ENCODE measurements at regions not wholly inside any gene's neighbourhood (a gene's known extent, or its start where the extent isn't known, plus 50 kb on each side); places are given as distances from the start of the nearest gene placed in this dataset.

GRCh38 chr2:176493909-176494308 lies 224.7 kb downstream of the MTX2 start:
- intact Hi-C loops (cut with micrococcal nuclease; ENCODE audit: unreplicated experiment) = no loop called here
- DNase-seq (ENCODE audit: low read depth, low spot score) (no peak), ATAC-seq (no peak)
- H3K4me3 ChIP-seq (ENCODE audit: low read depth in 2 of 2, low read length in 2 of 2) = no peak overlapping the region
- in situ Hi-C loops (cut with HindIII; ENCODE audit: low pct_unique_long_range_greater_than_20kb, low sequenced_read_pairs) = no loop called here
- ChIA-PET CTCF (no interaction called here), POLR2A (no interaction called here)
- H3K27me3 ChIP-seq (ENCODE audit: control insufficient read depth, insufficient read depth, low read length) = no peaks in the 10 kb centered on the region
- BruUV-seq (replicated peaks) = no TSS peak
- H3K9me3 ChIP-seq (ENCODE audit: control insufficient read depth, insufficient read depth, low read depth, low read length) = no peaks in the 10 kb centered on the region
- no peak overlapping the region for H3K27ac ChIP-seq (ENCODE audit: low read length)
- no peaks in the 10 kb centered on the region for H3K4me1 ChIP-seq (ENCODE audit: control insufficient read depth, insufficient read depth, low read length)
- TF ChIP-seq SIN3A (IDR thresholded peaks at IDR 0.05; ENCODE audit: borderline replicate concordance, insufficient read depth, low read depth, low read length) (no peak), TCF7L2 (IDR thresholded peaks at IDR 0.05; ENCODE audit: low read depth, low read length) (no peak)
- no peaks in the 10 kb centered on the region for H3K36me3 ChIP-seq (ENCODE audit: control insufficient read depth, insufficient read depth, low read length)

GRCh38 chr2:176494949-176495353 lies 225.7 kb downstream of the MTX2 start:
- H3K36me3 ChIP-seq (ENCODE audit: control insufficient read depth, insufficient read depth, low read length) = no peaks in the 10 kb centered on the region
- H3K9me3 ChIP-seq (ENCODE audit: control insufficient read depth, insufficient read depth, low read depth, low read length) = no peaks in the 10 kb centered on the region
- in situ Hi-C loops (cut with HindIII; ENCODE audit: low pct_unique_long_range_greater_than_20kb, low sequenced_read_pairs) = no loop called here
- ATAC-seq (no peak), DNase-seq (ENCODE audit: low read depth, low spot score) (no peak)
- no peaks in the 10 kb centered on the region for H3K27me3 ChIP-seq (ENCODE audit: control insufficient read depth, insufficient read depth, low read length)
- ChIA-PET CTCF (no interaction called here), POLR2A (no interaction called here)
- TF ChIP-seq TCF7L2 (IDR thresholded peaks at IDR 0.05; ENCODE audit: low read depth, low read length) (no peak), CTCF (IDR thresholded peaks at IDR 0.05) (no peak), POLR2AphosphoS5 (IDR thresholded peaks at IDR 0.05; ENCODE audit: low read depth, low read length) (no peak), SIN3A (IDR thresholded peaks at IDR 0.05; ENCODE audit: borderline replicate concordance, insufficient read depth, low read depth, low read length) (no peak)
- TF ChIP-seq, protein P1, sequence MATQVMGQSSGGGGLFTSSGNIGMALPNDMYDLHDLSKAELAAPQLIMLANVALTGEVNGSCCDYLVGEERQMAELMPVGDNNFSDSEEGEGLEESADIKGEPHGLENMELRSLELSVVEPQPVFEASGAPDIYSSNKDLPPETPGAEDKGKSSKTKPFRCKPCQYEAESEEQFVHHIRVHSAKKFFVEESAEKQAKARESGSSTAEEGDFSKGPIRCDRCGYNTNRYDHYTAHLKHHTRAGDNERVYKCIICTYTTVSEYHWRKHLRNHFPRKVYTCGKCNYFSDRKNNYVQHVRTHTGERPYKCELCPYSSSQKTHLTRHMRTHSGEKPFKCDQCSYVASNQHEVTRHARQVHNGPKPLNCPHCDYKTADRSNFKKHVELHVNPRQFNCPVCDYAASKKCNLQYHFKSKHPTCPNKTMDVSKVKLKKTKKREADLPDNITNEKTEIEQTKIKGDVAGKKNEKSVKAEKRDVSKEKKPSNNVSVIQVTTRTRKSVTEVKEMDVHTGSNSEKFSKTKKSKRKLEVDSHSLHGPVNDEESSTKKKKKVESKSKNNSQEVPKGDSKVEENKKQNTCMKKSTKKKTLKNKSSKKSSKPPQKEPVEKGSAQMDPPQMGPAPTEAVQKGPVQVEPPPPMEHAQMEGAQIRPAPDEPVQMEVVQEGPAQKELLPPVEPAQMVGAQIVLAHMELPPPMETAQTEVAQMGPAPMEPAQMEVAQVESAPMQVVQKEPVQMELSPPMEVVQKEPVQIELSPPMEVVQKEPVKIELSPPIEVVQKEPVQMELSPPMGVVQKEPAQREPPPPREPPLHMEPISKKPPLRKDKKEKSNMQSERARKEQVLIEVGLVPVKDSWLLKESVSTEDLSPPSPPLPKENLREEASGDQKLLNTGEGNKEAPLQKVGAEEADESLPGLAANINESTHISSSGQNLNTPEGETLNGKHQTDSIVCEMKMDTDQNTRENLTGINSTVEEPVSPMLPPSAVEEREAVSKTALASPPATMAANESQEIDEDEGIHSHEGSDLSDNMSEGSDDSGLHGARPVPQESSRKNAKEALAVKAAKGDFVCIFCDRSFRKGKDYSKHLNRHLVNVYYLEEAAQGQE (IDR thresholded peaks at IDR 0.05; ENCODE audit: insufficient read depth in 1 of 2, low read depth in 2 of 2, low read length in 1 of 2) = no peak
- H3K4me3 ChIP-seq (ENCODE audit: low read depth in 2 of 2, low read length in 2 of 2) = no peak overlapping the region
- BruUV-seq (replicated peaks) = no TSS peak
- H3K27ac ChIP-seq (ENCODE audit: low read length) = no peak overlapping the region
- H3K4me1 ChIP-seq (ENCODE audit: control insufficient read depth, insufficient read depth, low read length) = no peaks in the 10 kb centered on the region
- intact Hi-C loops (cut with micrococcal nuclease; ENCODE audit: unreplicated experiment) = no loop called here

DNA sequence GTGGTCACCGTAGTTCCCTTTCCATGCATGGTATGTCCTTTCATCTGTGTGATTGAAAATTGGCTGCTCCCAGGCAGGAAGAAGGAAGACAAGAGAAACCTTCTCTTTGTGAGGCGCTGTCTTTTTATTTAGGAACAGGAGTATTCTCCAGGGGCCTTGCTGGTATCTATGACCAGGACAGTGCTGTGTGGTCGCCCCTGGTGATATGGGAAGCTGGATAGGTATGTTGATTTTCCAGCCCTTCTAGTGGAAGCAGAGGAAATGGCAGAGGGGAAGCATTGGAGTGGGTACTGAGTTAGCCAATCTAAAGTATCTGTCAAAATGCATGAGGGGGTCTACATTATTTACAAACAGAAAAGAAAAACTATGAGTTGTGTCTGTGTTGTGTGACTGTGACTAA lies 226.6 kb downstream of the MTX2 start:
- intact Hi-C loops (cut with micrococcal nuclease; ENCODE audit: unreplicated experiment) = no loop called here
- in situ Hi-C loops (cut with HindIII; ENCODE audit: low pct_unique_long_range_greater_than_20kb, low sequenced_read_pairs) = no loop called here
- POLR2A ChIA-PET = no interaction called here
- CTCF ChIA-PET = no interaction called here
- no peaks in the 10 kb centered on the region for H3K4me1 ChIP-seq (ENCODE audit: control insufficient read depth, insufficient read depth, low read length)
- H3K9me3 ChIP-seq (ENCODE audit: control insufficient read depth, insufficient read depth, low read depth, low read length) = no peaks in the 10 kb centered on the region
- no peak overlapping the region for H3K27ac ChIP-seq (ENCODE audit: low read length)
- no TSS peak for BruUV-seq (replicated peaks)
- ATAC-seq (no peak), DNase-seq (ENCODE audit: low read depth, low spot score) (no peak)
- H3K27me3 ChIP-seq (ENCODE audit: control insufficient read depth, insufficient read depth, low read length) = no peaks in the 10 kb centered on the region
- no peaks in the 10 kb centered on the region for H3K36me3 ChIP-seq (ENCODE audit: control insufficient read depth, insufficient read depth, low read length)
- H3K4me3 ChIP-seq (ENCODE audit: low read depth in 2 of 2, low read length in 2 of 2) = no peak overlapping the region
- TF ChIP-seq SIN3A (IDR thresholded peaks at IDR 0.05; ENCODE audit: borderline replicate concordance, insufficient read depth, low read depth, low read length) = no peak
- no peak for TF ChIP-seq CTCF (IDR thresholded peaks at IDR 0.05)
- TF ChIP-seq POLR2AphosphoS5 (IDR thresholded peaks at IDR 0.05; ENCODE audit: low read depth, low read length) = no peak
- no peak for TF ChIP-seq TCF7L2 (IDR thresholded peaks at IDR 0.05; ENCODE audit: low read depth, low read length)
